Neuronal stem cell (in vitro differentiated cells): ENCODE measurements at regions not wholly inside any gene's neighbourhood (a gene's known extent, or its start where the extent isn't known, plus 50 kb on each side); places are given as distances from the start of the nearest gene placed in this dataset.

ENCODE experiments used
- DNase-seq: peaks from one replicate; pipeline ENCODE4 v3.0.0-alpha.2; 2013; ENCODE audit warnings: low spot score
- H2AFZ ChIP-seq: one replicate; pipeline ENCODE4 v1.6.1; 2013; ENCODE audit warnings: mild to moderate bottlenecking, low read length, inconsistent platforms
- H2AK5ac ChIP-seq: 2 replicates; pipeline ENCODE4 v1.6.1; 2013; ENCODE audit warnings: low read depth, mild to moderate bottlenecking, inconsistent platforms, low read length, moderate library complexity, mixed read lengths
- H2BK120ac ChIP-seq: 2 replicates; pipeline ENCODE4 v1.6.1; 2013; ENCODE audit warnings: low read depth, mild to moderate bottlenecking, inconsistent platforms, low read length, moderate library complexity, mixed read lengths
- H2BK12ac ChIP-seq: one replicate; pipeline ENCODE4 v1.6.1; 2013; ENCODE audit warnings: low read length, inconsistent platforms
- H2BK15ac ChIP-seq: 2 replicates; pipeline ENCODE4 v1.6.1; 2013; ENCODE audit warnings: mild to moderate bottlenecking, low read length, inconsistent platforms, mixed read lengths
- H2BK5ac ChIP-seq: one replicate; pipeline ENCODE4 v1.6.1; 2013; ENCODE audit warnings: inconsistent platforms, mild to moderate bottlenecking, low read length, moderate library complexity
- H3K14ac ChIP-seq: one replicate; pipeline ENCODE4 v1.6.1; 2013; ENCODE audit warnings: low read length, inconsistent platforms
- H3K18ac ChIP-seq: 2 replicates; pipeline ENCODE4 v1.6.1; 2013; ENCODE audit warnings: low read length, inconsistent platforms
- H3K23ac ChIP-seq: 2 replicates; pipeline ENCODE4 v1.6.1; 2013; ENCODE audit warnings: low read depth, mild to moderate bottlenecking, mixed read lengths, low read length, inconsistent platforms; ENCODE audit not compliant: poor library complexity
- H3K27ac ChIP-seq: replicated peaks from 3 replicates; pipeline ENCODE4 v1.5.1; 2013; ENCODE audit warnings: low read length, inconsistent platforms
- H3K27me3 ChIP-seq, 3 experiments: 2 replicates each; pipeline ENCODE4 v1.6.1; 2013; ENCODE audit warnings: low read length in 3 of 3, mild to moderate bottlenecking in 2 of 3, inconsistent platforms in 1 of 3, low read depth in 1 of 3, mixed read lengths in 1 of 3, moderate library complexity in 1 of 3; ENCODE audit not compliant: control insufficient read depth in 3 of 3, insufficient read depth in 3 of 3
- H3K36me3 ChIP-seq, 2 donors: replicated peaks in 1 of 2; 2 replicates each; pipeline ENCODE4 v1.6.1; 2013; ENCODE audit warnings: low read length in 2 of 2; ENCODE audit not compliant: control insufficient read depth in 2 of 2, insufficient read depth in 2 of 2
- H3K4ac ChIP-seq: 2 replicates; pipeline ENCODE4 v1.6.1; 2013; ENCODE audit warnings: inconsistent platforms, mild to moderate bottlenecking, low read length, moderate library complexity
- H3K4me1 ChIP-seq, 2 donors: 1 replicate in 1 of 2; 2 replicates in 1 of 2; pipeline ENCODE4 v1.6.1; 2013; ENCODE audit warnings: low read length in 2 of 2, low read depth in 1 of 2; ENCODE audit not compliant: control insufficient read depth in 2 of 2, insufficient read depth in 1 of 2
- H3K4me2 ChIP-seq: one replicate; pipeline ENCODE4 v1.6.1; 2013; ENCODE audit warnings: mild to moderate bottlenecking, low read length, inconsistent platforms; ENCODE audit not compliant: insufficient read depth, poor library complexity, severe bottlenecking
- H3K4me3 ChIP-seq, 2 donors: 2 replicates each; pipeline ENCODE4 v1.5.1; 2013; ENCODE audit warnings: low read length in 2 of 2, mild to moderate bottlenecking in 2 of 2, inconsistent platforms in 1 of 2, moderate library complexity in 1 of 2
- H3K79me1 ChIP-seq: one replicate; pipeline ENCODE4 v1.6.1; 2013; ENCODE audit warnings: low read depth, mild to moderate bottlenecking, inconsistent platforms, low read length, moderate library complexity
- H3K9ac ChIP-seq: one replicate; pipeline ENCODE4 v1.6.1; 2013; ENCODE audit warnings: mild to moderate bottlenecking, low read depth, low read length, inconsistent platforms; ENCODE audit not compliant: poor library complexity
- H3K9me3 ChIP-seq, 2 donors: replicated peaks in 1 of 2; 2 replicates each; pipeline versions ENCODE3 to v1.6.1; 2013; ENCODE audit warnings: low read length in 2 of 2, mild to moderate bottlenecking in 2 of 2, inconsistent platforms in 1 of 2, low read depth in 1 of 2, mixed read lengths in 1 of 2, moderate library complexity in 1 of 2; ENCODE audit not compliant: control insufficient read depth in 2 of 2, insufficient read depth in 1 of 2
- H4K8ac ChIP-seq: one replicate; pipeline ENCODE4 v1.6.1; 2013; ENCODE audit warnings: low read depth, mild to moderate bottlenecking, inconsistent platforms, low read length, moderate library complexity
- H4K91ac ChIP-seq: one replicate; pipeline ENCODE4 v1.6.1; 2013; ENCODE audit warnings: low read length, low read depth, mild to moderate bottlenecking, inconsistent platforms; ENCODE audit not compliant: poor library complexity
- WGBS, 2 donors: extraction: QIAGEN DNeasy Blood & Tissue Kit; methylation state at CpG; one replicate each; pipeline ENCODE4 v1.1.7; 2013; ENCODE audit warnings: missing lambda C conversion rate in 2 of 2, mixed read lengths in 1 of 2; ENCODE audit not compliant: insufficient read length in 2 of 2, insufficient replicate concordance in 1 of 2; ENCODE audit errors: extremely low coverage in 2 of 2; 5-methylcytosine and 5-hydroxymethylcytosine counted together

DNA sequence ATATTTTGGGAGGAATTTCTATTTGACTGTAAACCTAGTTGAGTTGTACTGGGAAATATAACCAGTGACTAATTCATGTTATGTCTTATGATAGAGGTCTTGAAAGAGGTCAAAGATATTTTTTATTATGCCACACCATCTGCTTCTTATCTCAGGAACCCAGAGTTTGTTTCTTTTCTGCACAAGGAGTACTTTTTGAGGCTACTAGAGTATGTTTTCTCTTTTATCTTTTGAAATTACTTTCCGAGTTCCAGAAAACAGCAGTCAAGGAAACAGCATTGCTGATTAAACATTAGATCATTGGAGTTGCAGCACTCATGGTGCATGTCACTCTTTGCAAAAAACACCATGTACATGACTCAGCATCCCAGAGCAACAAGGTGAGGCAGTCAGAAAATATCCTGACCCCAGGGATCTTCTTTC lies 645.8 kb upstream of the NR2F2 start:
- Histone ChIP-seq H3K4me2 (no peak overlapping the region), H4K91ac (no peak overlapping the region), H2BK5ac (no peak overlapping the region), H3K4ac (no peak overlapping the region), H3K4me1 (no peaks in the 10 kb centered on the region), H2AFZ (no peak overlapping the region), H2BK12ac (no peak overlapping the region), H3K23ac (no peak overlapping the region), H2BK15ac (no peak overlapping the region), H3K14ac (no peak overlapping the region), H3K27me3 (no peaks in the 10 kb centered on the region), H3K18ac (no peak overlapping the region), H3K36me3 (no peaks in the 10 kb centered on the region), H3K9ac (no peak overlapping the region), H2BK120ac (no peak overlapping the region), H4K8ac (no peak overlapping the region), H2AK5ac (no peak overlapping the region), H3K4me3 (no peak overlapping the region), H3K9me3 (no peaks in the 10 kb centered on the region), H3K79me1 (no peaks in the 10 kb centered on the region), H3K27ac (no peak overlapping the region)
- DNase-seq: no peak
- WGBS, 2 donors: no CpG with 5 or more reads among the region's 1 CpG

DNA sequence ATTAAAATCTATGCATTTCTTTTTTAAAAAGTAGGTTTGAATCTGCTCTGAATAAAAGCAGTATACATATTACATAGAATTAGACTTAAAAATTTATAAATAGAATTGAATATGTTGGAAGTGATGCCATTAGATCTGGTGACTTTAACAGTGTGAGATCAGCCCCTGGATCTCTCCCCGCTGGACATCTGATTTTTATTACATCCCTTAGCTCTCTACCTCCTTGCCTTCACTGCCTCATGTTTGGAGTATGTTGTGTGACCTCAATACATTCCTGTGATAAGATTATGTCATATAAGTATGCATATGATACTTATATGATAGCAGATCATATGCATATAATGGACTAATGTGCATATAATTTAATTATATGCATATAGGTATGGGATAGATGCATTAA lies 643.4 kb upstream of the NR2F2 start:
- no peak overlapping the region for H3K27ac ChIP-seq
- H2AFZ ChIP-seq: no peak overlapping the region
- H3K9me3 ChIP-seq: no peaks in the 10 kb centered on the region
- H3K14ac ChIP-seq: no peak overlapping the region
- no peak overlapping the region for H3K9ac ChIP-seq
- no peak overlapping the region for H3K4me2 ChIP-seq
- WGBS, 2 donors: no CpG with 5 or more reads among the region's 1 CpG
- no peak overlapping the region for H3K4ac ChIP-seq
- H3K27me3 ChIP-seq: no peaks in the 10 kb centered on the region
- no peak overlapping the region for H3K18ac ChIP-seq
- no peak overlapping the region for H2BK5ac ChIP-seq
- no peaks in the 10 kb centered on the region for H3K4me1 ChIP-seq
- H4K8ac ChIP-seq: no peak overlapping the region
- no peaks in the 10 kb centered on the region for H3K36me3 ChIP-seq
- H3K23ac ChIP-seq: no peak overlapping the region
- H2BK120ac ChIP-seq: no peak overlapping the region
- H2AK5ac ChIP-seq: no peak overlapping the region
- no peak for DNase-seq
- H3K4me3 ChIP-seq: no peak overlapping the region
- no peak overlapping the region for H2BK15ac ChIP-seq
- no peak overlapping the region for H4K91ac ChIP-seq
- H2BK12ac ChIP-seq: no peak overlapping the region
- no peaks in the 10 kb centered on the region for H3K79me1 ChIP-seq

DNA sequence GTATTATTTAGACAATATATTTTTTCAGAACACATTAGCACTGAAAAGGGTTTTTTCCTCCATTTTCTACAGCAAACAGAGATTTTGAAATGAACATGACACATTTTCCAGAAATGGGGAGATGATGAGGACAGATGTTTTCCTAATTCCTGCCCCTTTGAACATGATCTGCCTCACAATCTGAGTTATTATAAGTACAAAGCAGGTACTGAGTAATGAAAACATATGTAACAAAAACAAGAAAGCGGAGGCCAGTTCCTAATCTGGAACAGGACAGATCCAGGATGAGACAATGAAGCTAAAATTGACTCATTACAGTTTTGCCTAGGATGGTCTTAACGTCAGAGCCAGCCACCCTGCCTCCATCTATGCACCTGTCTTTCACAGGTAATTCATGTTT lies 642.8 kb upstream of the NR2F2 start:
- H3K14ac ChIP-seq: no peak overlapping the region
- H2BK12ac ChIP-seq: no peak overlapping the region
- no peaks in the 10 kb centered on the region for H3K27me3 ChIP-seq
- no peak overlapping the region for H2BK5ac ChIP-seq
- no peak overlapping the region for H3K27ac ChIP-seq
- H4K8ac ChIP-seq: no peak overlapping the region
- H3K18ac ChIP-seq: no peak overlapping the region
- H3K23ac ChIP-seq: no peak overlapping the region
- H2AK5ac ChIP-seq: no peak overlapping the region
- no peaks in the 10 kb centered on the region for H3K79me1 ChIP-seq
- H3K4me2 ChIP-seq: no peak overlapping the region
- no peak overlapping the region for H2BK120ac ChIP-seq
- H4K91ac ChIP-seq: no peak overlapping the region
- no peak for DNase-seq
- no peak overlapping the region for H3K4ac ChIP-seq
- H3K4me3 ChIP-seq: no peak overlapping the region
- no peaks in the 10 kb centered on the region for H3K36me3 ChIP-seq
- no peaks in the 10 kb centered on the region for H3K9me3 ChIP-seq
- WGBS, 2 donors: no CpG with 5 or more reads among the region's 2 CpGs
- no peak overlapping the region for H3K9ac ChIP-seq
- H2BK15ac ChIP-seq: no peak overlapping the region
- no peak overlapping the region for H2AFZ ChIP-seq
- H3K4me1 ChIP-seq: no peaks in the 10 kb centered on the region

GRCh38 chr15:95690631-95691340 lies 639.7 kb upstream of the NR2F2 start:
- no peaks in the 10 kb centered on the region for H3K4me1 ChIP-seq
- H3K4me3 ChIP-seq: no peak overlapping the region
- no peak overlapping the region for H2BK5ac ChIP-seq
- H3K18ac ChIP-seq: no peak overlapping the region
- no peak overlapping the region for H2BK120ac ChIP-seq
- peaks cover 0 to 20% of the 10 kb centered on the region in 2 donors for H3K9me3 ChIP-seq
- no peak overlapping the region for H3K9ac ChIP-seq
- H3K36me3 ChIP-seq: no peaks in the 10 kb centered on the region
- WGBS, 2 donors: no CpG with 5 or more reads among the region's 7 CpGs
- H3K4me2 ChIP-seq: no peak overlapping the region
- DNase-seq: no peak
- H2AK5ac ChIP-seq: no peak overlapping the region
- H4K91ac ChIP-seq: no peak overlapping the region
- H2BK15ac ChIP-seq: no peak overlapping the region
- H4K8ac ChIP-seq: no peak overlapping the region
- H3K14ac ChIP-seq: no peak overlapping the region
- no peak overlapping the region for H3K4ac ChIP-seq
- no peak overlapping the region for H2AFZ ChIP-seq
- H2BK12ac ChIP-seq: no peak overlapping the region
- no peaks in the 10 kb centered on the region for H3K27me3 ChIP-seq
- H3K79me1 ChIP-seq: no peaks in the 10 kb centered on the region
- H3K23ac ChIP-seq: no peak overlapping the region
- no peak overlapping the region for H3K27ac ChIP-seq
